GM23248 (cell line): ENCODE measurements at regions not wholly inside any gene's neighbourhood (a gene's known extent, or its start where the extent isn't known, plus 50 kb on each side); places are given as distances from the start of the nearest gene placed in this dataset.
"Not testable (repeated sequence)": the region's sequence is repeated elsewhere in the genome, so short reads cannot be mapped to it uniquely, and the experiment has no call there.

Experiments
- EZH2 ChIP-seq: fragments of 200-600 bp; sonication (generic); IDR thresholded peaks from 2 replicates; pipeline ENCODE4 v1.6.1; 2018; ENCODE audit warnings: antibody characterized with exemption, mild to moderate bottlenecking; ENCODE audit not compliant: insufficient read depth, poor library complexity, severe bottlenecking
- EZH2phosphoT487 ChIP-seq: fragments of 200-600 bp; sonication (generic); IDR thresholded peaks from 2 replicates; pipeline ENCODE4 v1.6.1; 2018; ENCODE audit warnings: antibody characterized with exemption, moderate library complexity, mild to moderate bottlenecking, low read depth; ENCODE audit not compliant: insufficient read depth

- TF ChIP-seq EZH2phosphoT487, EZH2: not testable (repeated sequence)
These were observed 178.7 kb upstream of the PKP2 start for GRCh38 chr12:33075130-33075766.
